HT-29 (cell line): ENCODE measurements at regions not wholly inside any gene's neighbourhood (a gene's known extent, or its start where the extent isn't known, plus 50 kb on each side); places are given as distances from the start of the nearest gene placed in this dataset.

Source experiments
- DNase-seq: peaks from one replicate; pipeline ENCODE4 v3.0.0-alpha.2; 2015; ENCODE audit warnings: low spot score

DNA sequence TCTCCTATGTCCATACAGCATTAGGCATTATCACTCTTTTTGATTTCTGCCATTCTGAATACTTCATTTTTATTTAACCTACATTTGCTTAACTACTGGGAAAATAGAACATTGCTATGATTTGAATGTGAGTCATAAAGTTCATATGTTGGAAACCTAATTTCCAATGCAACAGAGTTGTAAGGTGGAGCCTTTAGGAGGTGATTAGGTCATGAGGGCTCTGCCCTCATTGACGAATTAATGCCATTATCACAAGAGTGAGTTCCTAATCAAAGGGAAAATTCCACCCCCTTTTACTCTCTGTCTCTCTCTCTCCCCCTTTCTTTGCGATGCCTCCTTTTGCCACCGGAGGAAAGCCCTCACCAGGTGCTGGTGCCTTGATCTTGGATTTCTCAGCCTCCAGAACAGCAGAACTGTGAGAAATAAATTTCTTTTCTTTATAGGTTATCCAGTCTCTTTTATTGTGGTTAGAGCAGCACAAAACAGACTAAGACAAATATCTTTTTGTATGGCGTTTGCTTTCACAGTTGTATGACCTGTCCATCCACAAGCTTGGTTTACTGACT, 180.1 kb upstream of the ARID2 start:
- DNase-seq: no peak

DNA sequence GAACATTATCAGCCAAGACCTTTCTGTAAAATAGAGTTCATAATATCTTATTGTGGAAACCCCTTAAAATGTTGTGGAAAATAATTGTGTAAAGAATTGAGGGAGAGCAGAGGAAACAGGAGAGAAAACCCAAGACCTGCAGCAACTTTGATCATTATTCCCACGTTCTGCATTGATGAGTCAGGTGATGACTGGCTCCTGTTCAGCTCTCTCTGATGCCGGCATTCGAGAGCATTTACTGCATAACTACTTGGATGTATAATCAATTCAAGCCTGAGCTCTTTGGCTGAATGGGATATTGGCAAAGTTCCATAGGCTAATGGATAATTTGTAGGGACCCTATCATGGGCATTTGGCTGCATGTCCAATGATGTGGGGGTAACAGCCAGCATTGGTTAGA, 176.3 kb upstream of the ARID2 start:
- no peak for DNase-seq

DNA sequence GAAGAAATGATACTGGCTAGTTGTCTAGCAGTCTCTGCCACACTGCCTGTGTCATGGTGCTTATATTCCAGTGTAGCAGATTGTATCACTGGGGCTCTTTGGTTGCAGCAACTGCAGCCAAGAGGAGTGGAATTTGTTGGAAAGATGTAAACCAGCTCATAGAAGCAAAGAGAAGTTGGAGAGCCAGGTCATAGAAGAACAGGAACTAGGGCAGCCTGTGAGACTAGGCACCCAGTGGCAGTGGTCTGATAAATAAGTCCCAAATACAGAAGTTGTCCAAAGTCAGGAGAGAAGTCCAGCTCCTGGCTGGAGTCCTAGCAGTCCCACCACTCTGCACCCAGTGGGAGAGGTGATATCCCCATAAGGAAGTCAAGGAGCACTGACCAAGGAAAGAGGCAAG, 172.5 kb upstream of the ARID2 start:
- no peak for DNase-seq

DNA sequence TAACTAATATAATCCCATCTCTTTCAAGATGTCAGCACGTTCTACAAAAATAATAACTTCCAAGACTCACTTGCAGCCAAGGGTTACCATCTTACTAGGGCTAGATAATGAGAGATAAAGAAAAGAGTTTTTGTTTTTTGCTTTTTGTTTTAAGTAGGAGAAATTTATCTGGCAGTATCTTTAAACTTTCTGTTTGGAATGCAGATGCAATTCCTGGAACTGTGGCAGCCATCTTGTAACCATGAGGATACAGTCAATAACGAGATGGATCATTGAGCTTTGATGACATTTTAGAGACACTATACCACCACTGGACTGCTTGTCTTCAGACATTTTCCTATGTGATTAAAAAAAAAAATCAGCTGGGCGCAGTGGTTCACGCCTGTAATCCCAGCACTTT, 171.2 kb upstream of the ARID2 start:
- no peak for DNase-seq

DNA sequence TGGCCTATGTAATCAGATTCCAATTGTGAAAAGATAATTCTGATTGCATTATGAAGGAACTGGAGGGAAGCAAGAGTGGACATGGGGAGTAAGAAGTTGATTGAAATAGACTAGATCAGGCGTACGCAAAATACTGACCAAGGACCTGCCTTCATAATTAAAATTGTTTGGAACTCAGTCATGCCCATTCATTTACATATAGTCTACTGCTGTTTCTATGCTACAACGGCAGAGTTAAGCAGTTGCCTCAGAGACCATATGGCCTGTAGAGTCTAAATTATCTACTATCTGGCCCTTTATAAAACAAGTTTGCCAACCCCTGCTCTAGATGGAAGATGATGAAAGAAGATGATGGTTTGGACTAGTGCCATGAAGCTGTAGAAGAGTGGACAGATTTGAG, 170.0 kb upstream of the ARID2 start:
- DNase-seq: no peak

DNA sequence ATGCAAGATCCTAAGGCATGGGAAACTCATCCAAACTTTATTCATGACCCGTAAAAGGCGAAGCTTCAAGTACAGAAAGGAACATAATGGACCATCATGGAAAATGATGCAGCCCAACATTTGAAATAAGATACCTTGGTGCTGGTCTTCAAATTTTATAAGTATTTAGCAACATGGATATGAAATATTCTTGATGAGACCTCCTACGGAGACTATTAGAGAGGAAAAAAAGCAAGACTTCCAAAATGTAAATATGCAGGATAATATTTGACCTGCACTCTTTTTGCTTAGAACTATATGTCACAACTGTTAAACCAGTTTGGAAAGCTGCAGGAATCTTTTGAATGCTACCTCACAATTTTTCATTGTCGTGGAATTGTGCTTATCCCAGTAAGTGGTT, 168.8 kb upstream of the ARID2 start:
- DNase-seq: no peak

DNA sequence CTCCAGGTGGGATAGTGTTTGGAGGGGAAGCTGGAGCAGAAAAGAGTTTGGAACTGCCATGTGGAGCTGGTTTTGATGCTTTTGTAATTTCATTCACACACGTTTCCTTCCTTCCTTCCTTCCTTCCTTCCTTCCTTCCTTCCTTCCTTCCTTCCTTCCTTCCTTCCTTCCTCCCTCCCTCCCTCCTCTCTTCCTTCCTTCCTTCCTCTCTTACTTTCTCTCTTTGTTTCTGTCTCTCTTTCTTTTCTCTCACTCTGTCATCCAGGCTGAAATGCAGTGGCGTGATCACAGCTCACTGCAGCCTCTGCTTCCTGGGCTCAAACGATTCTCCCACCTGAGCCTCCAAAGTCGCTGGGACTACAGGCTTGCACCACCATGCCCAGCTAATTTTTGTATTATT, 168.0 kb upstream of the ARID2 start:
- no peak for DNase-seq

DNA sequence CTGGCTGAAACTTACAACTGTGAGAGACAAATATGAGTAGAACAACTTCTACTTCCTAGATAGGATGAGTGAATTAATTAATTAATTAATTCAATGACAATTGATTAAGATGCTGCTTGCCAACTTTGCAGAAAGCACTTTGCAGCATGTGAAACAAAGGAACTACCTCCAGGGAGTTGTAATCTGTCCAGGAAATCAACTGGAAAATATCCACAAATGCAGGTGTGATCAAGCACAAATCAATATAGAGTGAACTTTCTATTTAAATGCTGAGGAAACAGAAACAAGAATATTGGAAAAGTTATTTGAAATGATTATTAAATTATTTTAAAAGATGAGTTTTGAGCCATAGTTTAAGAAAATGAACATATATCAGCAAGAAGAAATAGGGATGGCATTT, 163.9 kb upstream of the ARID2 start:
- DNase-seq: no peak

DNA sequence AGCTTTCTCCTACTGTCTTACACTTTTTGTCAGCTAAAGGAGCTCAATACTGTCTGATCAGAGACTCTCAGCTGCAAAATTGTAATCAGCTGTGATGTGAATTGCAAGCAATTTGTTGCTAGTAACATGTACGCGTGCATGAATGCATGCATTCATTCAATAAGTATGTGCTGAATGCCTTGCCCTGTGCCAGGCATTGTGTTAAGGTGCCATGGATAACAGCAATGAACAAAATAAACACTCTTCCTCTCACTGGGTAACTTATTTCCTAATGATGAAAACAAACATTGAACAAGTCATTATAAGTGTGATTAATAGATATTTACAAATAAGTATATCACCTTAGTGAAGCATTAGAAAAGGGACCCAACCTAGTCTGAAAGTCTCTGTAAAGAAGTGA, 163.2 kb upstream of the ARID2 start:
- no peak for DNase-seq

DNA sequence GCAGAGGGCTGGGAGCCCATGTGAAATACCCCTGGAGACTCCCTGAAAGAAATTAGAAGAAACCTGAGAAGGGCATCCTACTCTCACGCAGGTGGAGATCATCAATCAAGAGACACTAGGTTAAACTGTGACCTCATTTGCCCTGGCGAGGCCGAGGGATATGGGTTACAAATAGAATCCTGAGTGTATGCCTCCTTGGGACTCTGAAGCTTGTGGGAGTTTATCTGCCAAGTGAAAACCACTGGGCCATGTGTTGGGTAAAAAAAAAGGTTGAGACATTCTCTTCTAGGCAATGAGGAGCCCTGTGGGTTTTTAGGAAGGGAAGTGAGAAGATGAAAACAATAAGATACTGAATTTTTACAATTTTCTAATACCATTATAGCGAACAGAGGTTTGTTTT, 160.7 kb upstream of the ARID2 start:
- DNase-seq: no peak

DNA sequence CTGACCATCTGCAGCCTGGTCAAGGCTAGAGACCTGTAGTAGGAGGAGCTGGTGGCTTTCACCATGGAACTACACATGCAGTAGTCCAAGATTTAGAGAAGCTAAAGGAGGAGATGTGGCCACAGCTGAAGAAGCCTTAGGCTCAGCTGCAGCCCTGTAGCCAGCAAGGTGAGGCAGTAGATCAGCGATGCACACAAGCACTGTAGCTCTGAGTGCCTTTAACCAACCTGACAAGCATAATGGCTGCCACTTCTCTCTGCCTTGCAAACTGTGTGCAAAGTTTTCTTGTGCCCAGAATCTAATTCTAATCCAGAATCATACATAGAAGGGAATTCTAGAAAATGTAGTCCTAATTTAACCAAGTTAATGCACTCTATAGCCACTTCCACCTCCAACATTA, 159.0 kb upstream of the ARID2 start:
- no peak for DNase-seq

DNA sequence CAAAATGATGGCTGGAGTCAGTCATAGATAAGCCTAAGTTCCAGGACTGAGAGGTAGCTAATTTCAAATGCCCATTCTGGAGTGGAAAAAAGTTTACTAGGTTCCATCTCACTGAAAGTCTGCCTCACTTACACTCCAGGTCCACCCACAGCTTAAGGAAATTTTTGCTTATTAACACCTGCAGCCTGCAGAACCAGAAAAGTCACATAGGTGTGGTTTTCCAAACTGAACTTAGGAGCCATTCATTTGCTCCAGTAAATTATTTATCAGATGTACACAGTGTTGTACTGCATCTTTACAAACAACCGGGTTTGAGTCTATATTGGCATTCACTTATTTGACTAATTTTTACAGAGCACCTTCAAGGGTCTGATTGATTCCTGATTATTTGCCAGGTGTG, 157.4 kb upstream of the ARID2 start:
- peak; percentile 83 for DNase-seq

DNA sequence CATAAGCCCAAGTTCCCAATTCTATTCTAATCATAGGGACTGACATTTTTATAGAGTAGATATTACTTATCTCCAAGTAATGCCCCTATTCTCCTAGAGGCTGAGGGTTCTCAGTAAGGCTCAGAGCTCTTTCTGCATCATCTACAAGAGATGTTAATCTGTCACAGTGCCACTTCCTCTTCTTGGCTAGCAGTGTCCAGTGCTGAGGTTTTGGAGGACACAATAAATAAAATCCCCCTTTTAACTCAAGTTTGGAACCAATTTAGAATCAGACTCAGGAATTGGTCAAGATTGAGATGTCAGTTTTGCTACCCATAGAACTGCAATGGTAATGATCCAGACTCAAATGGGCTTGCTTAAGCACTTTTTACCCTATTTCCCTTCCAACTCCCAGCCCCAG, 154.1 kb upstream of the ARID2 start:
- no peak for DNase-seq

DNA sequence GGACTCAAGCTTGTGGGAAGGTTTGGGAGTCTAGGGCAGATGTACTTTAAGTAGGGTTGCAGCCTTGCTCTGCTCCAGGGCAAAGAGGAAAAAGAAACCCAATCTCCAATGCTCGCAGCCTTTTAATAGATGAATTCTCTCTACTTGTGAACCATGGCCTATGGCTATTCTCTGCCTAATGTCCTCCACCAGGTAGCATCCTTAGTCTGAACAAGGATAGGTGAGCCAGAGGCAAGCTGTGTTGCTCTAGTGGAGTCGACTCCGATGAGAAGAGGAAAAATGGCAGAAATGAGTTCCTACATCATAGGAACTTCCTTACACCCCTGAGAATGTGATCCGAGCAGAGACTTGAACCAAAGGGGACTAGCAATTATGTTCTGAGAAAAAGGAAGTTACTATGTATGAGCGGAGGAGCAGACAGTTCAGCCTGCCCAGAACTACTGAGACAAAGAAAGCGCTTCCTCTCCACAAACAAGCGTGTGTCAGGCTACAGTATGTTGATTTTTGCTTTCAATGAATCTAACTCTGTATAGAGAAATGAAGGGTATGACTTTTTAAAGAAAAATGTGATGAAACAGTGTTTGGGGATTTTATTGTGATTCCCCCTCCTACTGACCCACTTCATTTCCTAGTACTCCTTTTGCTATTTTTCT, 153.6 kb upstream of the ARID2 start:
- no peak for DNase-seq

DNA sequence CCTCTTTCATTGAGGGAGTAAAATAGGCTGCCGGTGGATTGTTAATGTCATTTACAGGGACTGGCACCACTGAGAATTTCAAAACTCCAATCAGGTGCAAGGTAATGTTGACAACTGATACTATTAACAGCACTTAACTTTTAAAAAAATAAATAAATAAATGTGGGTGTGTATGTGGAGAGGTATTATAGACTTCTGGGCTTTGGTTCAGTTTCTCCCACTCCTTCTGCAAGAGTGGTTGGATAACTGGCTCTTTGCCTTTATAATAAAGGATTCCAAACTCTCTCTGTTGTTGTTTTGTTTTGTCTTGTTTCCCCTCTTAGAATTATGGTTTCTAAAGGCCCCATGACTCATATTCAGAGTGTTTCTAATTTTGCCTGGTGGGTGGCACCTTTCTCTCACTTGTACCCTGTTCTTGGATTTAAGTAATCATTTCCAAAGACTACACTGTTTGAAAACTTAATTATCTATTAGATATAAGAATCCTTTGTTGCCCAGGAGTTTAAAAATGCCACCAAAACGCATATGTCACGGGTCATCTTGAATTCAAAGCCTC, 151.6 kb upstream of the ARID2 start:
- DNase-seq: no peak

DNA sequence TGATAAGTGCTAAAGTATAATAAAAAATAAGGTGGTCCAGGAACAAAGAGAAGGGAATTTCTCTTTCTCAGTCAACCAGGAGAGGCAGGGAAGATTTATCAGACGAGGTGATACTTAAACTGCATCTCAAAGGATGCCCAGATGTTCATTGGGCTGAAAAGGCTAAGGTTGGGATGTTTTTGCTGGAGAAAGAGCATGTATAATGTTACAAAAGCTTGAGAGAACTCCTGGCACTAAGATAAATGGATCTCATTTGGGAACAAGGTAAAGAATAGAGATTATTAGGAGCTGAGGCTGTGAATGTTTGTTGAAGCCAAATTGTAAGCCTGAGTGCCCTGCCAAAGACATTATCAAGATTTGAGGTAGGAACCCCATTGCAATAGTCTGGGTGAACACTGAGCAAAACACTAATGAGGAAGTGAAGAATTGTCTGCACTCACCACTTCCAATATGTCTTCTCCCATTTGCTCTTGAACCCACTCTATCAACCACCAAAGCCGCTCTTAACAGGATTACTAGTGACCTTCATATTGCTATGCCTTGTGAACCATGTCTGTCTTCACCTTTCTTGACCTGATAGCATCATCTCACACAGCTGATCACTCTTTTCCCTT, 149.0 kb upstream of the ARID2 start:
- DNase-seq: no peak

DNA sequence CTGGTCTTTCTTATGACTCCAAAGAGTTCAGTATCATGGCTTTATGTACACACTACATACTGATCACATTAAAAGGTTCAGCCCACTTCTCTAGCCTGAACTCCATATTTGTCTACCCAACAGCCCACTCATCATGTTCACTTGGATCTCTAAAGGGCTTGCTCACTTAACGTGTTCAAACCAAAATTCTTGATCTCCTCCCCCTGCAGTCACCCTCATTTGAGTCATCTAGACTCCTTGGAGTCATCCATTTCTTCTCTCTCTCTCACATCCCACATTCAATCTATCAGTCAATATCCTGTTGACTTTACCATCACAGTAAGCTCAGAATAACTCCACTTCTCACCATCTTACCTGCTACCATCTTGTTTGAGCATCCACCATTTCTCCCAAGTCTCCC, 148.4 kb upstream of the ARID2 start:
- no peak for DNase-seq

DNA sequence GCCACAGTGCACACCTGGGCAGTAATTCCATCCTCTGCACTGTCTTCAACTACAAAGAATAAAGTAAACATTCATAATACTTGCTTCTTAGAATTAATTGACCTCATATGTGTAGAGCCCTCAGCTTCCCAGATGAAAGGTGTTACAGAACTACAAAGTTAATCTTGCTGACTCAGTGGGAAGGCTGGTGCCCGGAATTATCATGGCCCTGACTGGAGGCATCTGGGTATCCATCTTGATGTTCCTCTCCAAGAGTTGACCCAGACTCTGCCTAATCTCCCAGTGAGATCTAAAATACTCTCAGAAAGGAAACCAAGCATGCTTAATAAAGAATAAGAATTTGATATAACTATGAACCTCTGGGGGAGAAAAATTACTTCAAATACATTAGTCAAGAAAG, 147.0 kb upstream of the ARID2 start:
- DNase-seq: no peak

DNA sequence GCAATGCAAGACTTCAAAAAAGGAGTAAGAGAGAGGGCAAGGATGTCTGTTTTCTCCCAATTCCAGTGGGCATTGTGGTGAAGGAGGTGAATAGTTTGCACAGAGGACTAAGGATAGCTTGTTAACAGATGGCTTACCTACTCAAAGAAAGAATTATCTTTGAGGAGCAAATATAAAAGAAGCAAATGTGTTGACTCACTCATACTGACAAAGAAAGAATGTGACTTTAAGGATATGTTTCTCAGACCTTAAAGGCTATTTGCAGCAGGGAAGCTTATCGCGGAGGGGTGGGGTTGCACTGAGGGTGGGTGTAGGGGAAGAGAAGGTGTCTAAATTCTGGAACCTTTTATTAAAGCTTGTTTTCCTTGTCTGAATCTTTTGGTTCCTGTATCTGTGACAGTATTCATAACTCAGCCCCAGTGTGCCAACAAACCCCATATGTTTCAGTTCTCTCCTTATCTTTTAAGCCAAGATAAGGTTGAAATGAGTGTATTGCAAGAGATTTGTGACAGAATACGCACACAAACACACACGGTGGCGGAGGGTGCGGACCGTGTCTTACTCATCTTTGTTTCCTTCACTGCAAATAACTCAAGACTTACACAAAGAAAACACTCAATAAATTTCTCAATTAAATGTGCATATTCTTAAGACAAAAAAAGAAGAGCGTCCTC, 146.4 kb upstream of the ARID2 start:
- no peak for DNase-seq

DNA sequence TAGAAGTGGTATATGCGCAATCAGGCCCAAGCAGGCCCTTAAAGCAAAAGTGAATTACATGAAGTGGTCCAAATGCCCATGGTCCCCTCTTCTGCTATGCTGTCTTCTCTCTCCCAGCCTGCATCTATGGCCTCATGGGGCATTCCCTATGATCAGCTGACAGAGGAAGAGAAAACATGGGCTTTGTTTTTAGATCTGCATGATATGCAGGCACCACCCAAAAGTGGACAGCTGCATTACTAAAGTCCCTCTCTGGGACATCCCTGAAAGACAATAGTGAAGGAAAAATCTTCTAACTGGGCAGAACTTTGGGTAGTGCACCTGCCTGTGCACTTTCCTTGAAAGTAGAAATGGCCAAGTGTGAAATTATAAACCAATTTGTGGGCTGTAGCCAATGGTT, 145.2 kb upstream of the ARID2 start:
- DNase-seq: no peak

DNA sequence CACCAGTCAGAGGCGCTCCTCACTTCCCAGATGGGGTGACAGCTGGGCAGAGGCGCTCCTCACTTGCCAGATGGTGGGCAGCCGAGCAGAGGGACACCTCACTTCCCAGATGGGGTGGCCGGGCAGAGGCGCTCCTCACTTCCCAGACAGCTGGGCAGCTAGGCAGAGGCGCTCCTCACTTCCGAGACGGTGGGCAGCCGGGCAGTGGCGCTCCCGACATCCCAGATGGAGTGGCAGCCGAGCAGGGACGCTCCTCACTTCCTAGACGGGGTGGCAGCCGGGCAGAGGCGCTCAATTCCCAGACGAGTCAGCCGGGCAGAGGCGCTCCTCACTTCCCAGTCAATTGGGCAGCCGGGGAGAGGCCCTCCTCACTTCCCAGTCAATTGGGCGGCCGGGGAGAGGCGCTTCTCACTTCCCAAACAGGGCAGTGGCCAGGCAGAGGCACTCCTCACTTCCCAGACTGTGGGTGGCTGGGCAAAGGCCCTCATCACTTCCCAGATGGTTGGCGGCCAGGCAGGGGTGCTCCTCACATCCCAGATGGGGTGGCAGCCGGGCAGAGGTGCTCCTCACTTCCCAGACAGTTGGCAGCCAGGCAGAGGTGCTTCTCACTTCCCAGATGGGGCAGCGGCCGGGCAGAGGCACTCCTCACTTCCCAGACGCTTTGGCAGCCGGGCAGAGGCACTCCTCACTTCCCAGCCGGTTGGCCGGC, 143.8 kb upstream of the ARID2 start:
- DNase-seq: no peak

DNA sequence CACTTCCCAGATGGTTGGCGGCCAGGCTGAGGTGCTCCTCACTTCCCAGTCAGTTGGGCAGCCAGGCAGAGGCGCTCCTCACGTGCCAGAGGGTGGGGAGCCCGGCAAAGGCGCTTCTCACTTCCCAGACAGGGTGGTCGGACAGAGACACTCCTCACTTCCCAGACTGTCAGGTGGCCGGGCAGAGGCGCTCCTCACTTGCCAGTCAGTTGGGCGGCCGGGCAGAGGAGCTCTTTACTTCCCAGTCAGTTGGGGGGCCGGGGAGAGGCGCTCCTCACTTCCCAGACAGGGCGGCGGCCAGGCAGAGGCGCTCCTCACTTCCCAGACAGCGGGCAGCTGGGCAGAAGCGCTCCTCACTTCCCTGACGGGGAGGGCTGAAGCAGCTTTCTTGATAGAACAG, 143.0 kb upstream of the ARID2 start:
- no peak for DNase-seq
